HepG2 (cell line): ENCODE measurements at regions not wholly inside any gene's neighbourhood (a gene's known extent, or its start where the extent isn't known, plus 50 kb on each side); places are given as distances from the start of the nearest gene placed in this dataset.

Experiments used
- ATAC-seq: fragments of 200-7000 bp; cut with Tn5 transposase; 3 replicates; pipeline ENCODE4 v1.9.1; 2020; ENCODE audit warnings: mild to moderate bottlenecking, moderate library complexity
- BruUV-seq: library from RNA; stranded (reverse); fragments of 400-500 nt; replicated peaks from 2 replicates; lab custom pipeline; 2021; lab: Mats Ljungman, UMichigan
- CTCF ChIA-PET: fragments of 300-600 bp; formaldehyde crosslinking; extraction: SDS; loops from one replicate; lab custom pipeline; 2021; ENCODE audit warnings: low total read pairs, inconsistent platforms, low intra/inter-chr PET ratio; lab: Yijun Ruan, JAX
- POLR2A ChIA-PET: fragments of 350-600 bp; sonication (Branson Sonifier 250); formaldehyde crosslinking; loops from one replicate; lab custom pipeline; 2020; ENCODE audit warnings: antibody characterized with exemption, inconsistent platforms; lab: Yijun Ruan, JAX
- DNase-seq: peaks from one replicate; pipeline ENCODE4 v3.0.0-alpha.2; 2015; ENCODE audit warnings: low spot score
- FAIRE-seq: peaks from 3 replicates; lab custom pipeline; 2011; peaks lifted over from hg19 to GRCh38; lab: Jason Lieb, UNC
- H2AFZ ChIP-seq: one replicate; pipeline ENCODE4 v1.6.1; 2011; ENCODE audit warnings: low read length, inconsistent platforms
- H3K27ac ChIP-seq: fragments of 300-600 bp; 3 replicates; pipeline ENCODE4 v1.8.0; 2011; ENCODE audit warnings: mixed run types, mild to moderate bottlenecking, mixed read lengths, low read length, inconsistent platforms; ENCODE audit not compliant: insufficient read depth; ENCODE audit errors: extremely low read length
- H3K27me3 ChIP-seq, 2 experiments: fragments of 200-600 bp in 1 of 2; 2 replicates in 1 of 2; 3 replicates in 1 of 2; pipeline versions ENCODE4 v1.6.0 to v1.8.0; 2011; ENCODE audit warnings: low read length in 2 of 2, mild to moderate bottlenecking in 2 of 2, moderate library complexity in 2 of 2, inconsistent platforms in 1 of 2; ENCODE audit not compliant: insufficient read depth in 2 of 2, control insufficient read depth in 1 of 2
- H3K36me3 ChIP-seq, 2 experiments: fragments of 200-600 bp in 1 of 2; replicated peaks in 1 of 2; 2 replicates in 1 of 2; 3 replicates in 1 of 2; pipeline versions ENCODE4 v1.5.1 to v1.8.0; 2011; ENCODE audit warnings: low read length in 2 of 2, inconsistent platforms in 1 of 2; ENCODE audit not compliant: insufficient read depth in 2 of 2, control insufficient read depth in 1 of 2
- H3K4me1 ChIP-seq: 2 replicates; pipeline ENCODE4 v1.5.1; 2012; ENCODE audit warnings: low read length, inconsistent platforms; ENCODE audit not compliant: insufficient read depth
- H3K4me2 ChIP-seq: 2 replicates; pipeline ENCODE4 v1.6.0; 2011; ENCODE audit warnings: low read depth, low read length, inconsistent platforms
- H3K4me3 ChIP-seq, 3 experiments: fragments of 200-600 bp in 1 of 3; sonication (generic), shearing (Covaris generic) in 1 of 3; replicated peaks in 1 of 3; 2 replicates each; pipeline ENCODE4 v1.5.1; 2011 to 2016; ENCODE audit warnings: low read length in 3 of 3, inconsistent platforms in 2 of 3, low read depth in 2 of 3, mild to moderate bottlenecking in 2 of 3, control low read depth in 1 of 3, mixed read lengths in 1 of 3; ENCODE audit not compliant: insufficient read depth in 1 of 3
- H3K79me2 ChIP-seq: one replicate; pipeline ENCODE4 v1.6.1; 2011; ENCODE audit warnings: low read length, inconsistent platforms; ENCODE audit not compliant: insufficient read depth
- H3K9ac ChIP-seq: 2 replicates; pipeline ENCODE4 v1.6.0; 2011; ENCODE audit warnings: mild to moderate bottlenecking, low read depth, low read length, inconsistent platforms; ENCODE audit not compliant: insufficient read depth
- H3K9me3 ChIP-seq: 2 replicates; pipeline ENCODE4 v1.5.1; 2012; ENCODE audit warnings: mild to moderate bottlenecking, low read length
- H4K20me1 ChIP-seq: 2 replicates; pipeline ENCODE4 v1.6.0; 2011; ENCODE audit warnings: inconsistent platforms, mild to moderate bottlenecking, low read length, moderate library complexity; ENCODE audit not compliant: insufficient read depth
- BHLHE40 ChIP-seq: IDR thresholded peaks from 2 replicates; pipeline ENCODE4 v1.6.1; 2011; ENCODE audit warnings: low read length, improper control_type of control experiment
- HCFC1 ChIP-seq: fragments of 150-350 bp; IDR thresholded peaks from 2 replicates; pipeline ENCODE4 v1.6.1; 2014; ENCODE audit warnings: low read depth, low read length
- HMGXB4 ChIP-seq, 2 experiments: sonication (generic) in 1 of 2; formaldehyde crosslinking in 1 of 2; IDR thresholded peaks; 2 replicates each; pipeline versions ENCODE4 v1.4.0 to v1.6.1; 2018 to 2020; ENCODE audit warnings: missing genetic modification reagents in 2 of 2, borderline replicate concordance in 1 of 2, low read depth in 1 of 2, mild to moderate bottlenecking in 1 of 2, missing biosample characterization in 1 of 2
- PRPF4 ChIP-seq: fragments of 200-400 bp; formaldehyde crosslinking; IDR thresholded peaks from 2 replicates; pipeline ENCODE4 v1.6.1; 2016; ENCODE audit warnings: low read length, low read depth; ENCODE audit not compliant: poor library complexity, severe bottlenecking
- TP53 ChIP-seq: sonication (generic); formaldehyde crosslinking; conservative IDR thresholded peaks from 2 replicates; pipeline ENCODE4 v1.4.0; 2020; ENCODE audit warnings: missing genetic modification reagents
- ZNF281 ChIP-seq: sonication (generic); formaldehyde crosslinking; IDR thresholded peaks from 2 replicates; pipeline ENCODE4 v1.4.0; 2020; ENCODE audit warnings: missing genetic modification reagents, borderline replicate concordance
- ZNF343 ChIP-seq: sonication (generic); formaldehyde crosslinking; IDR thresholded peaks from 2 replicates; pipeline ENCODE4 v1.4.0; 2020; ENCODE audit warnings: mild to moderate bottlenecking, missing genetic modification reagents
- ZNF644 ChIP-seq: IDR thresholded peaks from 2 replicates; pipeline ENCODE4 v1.6.1; 2016; ENCODE audit warnings: low read depth
- ZNF740 ChIP-seq: sonication (generic); formaldehyde crosslinking; IDR thresholded peaks from 2 replicates; pipeline ENCODE4 v1.4.0; 2020; ENCODE audit warnings: missing genetic modification reagents
- ZNF776 ChIP-seq: sonication (generic); formaldehyde crosslinking; IDR thresholded peaks from 2 replicates; pipeline ENCODE4 v1.4.0; 2020; ENCODE audit warnings: mild to moderate bottlenecking, missing genetic modification reagents
- WGBS: methylation state at CpG from one replicate; pipeline ENCODE4 v1.1.6; 2017; ENCODE audit warnings: low lambda C conversion rate; 5-methylcytosine and 5-hydroxymethylcytosine counted together
- in situ Hi-C: cut with HindIII; loops from 2 replicates; pipeline ENCODE4 v1.10.0; 2017; ENCODE audit warnings: low pct_unique_long_range_greater_than_20kb; ENCODE audit not compliant: extremely low pct_ligation_motif_present
- intact Hi-C: fragments of 100-400 bp; cut with micrococcal nuclease; formaldehyde crosslinking; loops from one replicate; pipeline ENCODE4 v1.10.0; 2022; ENCODE audit not compliant: unreplicated experiment
- TF ChIP-seq, protein P1 (sequence below): sonication (generic); formaldehyde crosslinking; IDR thresholded peaks from 2 replicates; pipeline ENCODE4 v1.8.0; 2022; ENCODE audit warnings: missing genetic modification reagents, mild to moderate bottlenecking, borderline replicate concordance
- TF ChIP-seq, protein P2 (sequence below): sonication (generic); formaldehyde crosslinking; IDR thresholded peaks from 2 replicates; pipeline ENCODE4 v1.4.0; 2020; ENCODE audit warnings: missing genetic modification reagents
- TF ChIP-seq, protein P3 (sequence below): sonication (generic); formaldehyde crosslinking; IDR thresholded peaks from 2 replicates; pipeline ENCODE4 v1.5.0; 2020; ENCODE audit warnings: mild to moderate bottlenecking, missing genetic modification reagents
- TF ChIP-seq, protein P4 (sequence below): sonication (generic); formaldehyde crosslinking; IDR thresholded peaks from 2 replicates; pipeline ENCODE4 v1.8.1; 2023; ENCODE audit warnings: mild to moderate bottlenecking, missing genetic modification reagents, borderline replicate concordance
- TF ChIP-seq, protein P5 (sequence below): IDR thresholded peaks from 2 replicates; pipeline ENCODE4 v1.6.1; 2016; ENCODE audit warnings: mild to moderate bottlenecking, missing biosample characterization, missing genetic modification reagents

DNA sequence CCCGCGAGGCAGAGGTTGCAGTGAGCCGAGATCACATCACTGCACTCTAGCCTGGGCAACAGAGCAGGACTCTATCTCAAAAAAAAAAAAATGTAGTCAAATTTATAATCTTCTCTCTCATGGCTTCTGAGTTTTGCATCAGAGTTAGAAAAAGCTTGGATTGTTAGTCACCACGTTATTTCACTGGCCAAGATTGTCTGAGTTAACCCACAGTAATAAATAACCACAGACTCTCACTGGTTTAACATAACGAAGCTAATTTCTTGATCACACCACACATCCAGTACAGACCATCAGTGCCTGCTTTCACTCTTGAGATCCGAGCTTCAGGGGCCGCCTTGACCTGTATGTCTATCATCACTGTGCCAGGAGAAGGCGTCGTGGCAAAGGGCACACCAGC is 116.8 kb upstream of the JCAD start:
- in situ Hi-C loops, result no loop called here
- no peak overlapping the region for H2AFZ ChIP-seq
- ATAC-seq, result no peak
- BruUV-seq, result no TSS peak
- H4K20me1 ChIP-seq, result no peaks in the 10 kb centered on the region
- H3K36me3 ChIP-seq, result no peaks in the 10 kb centered on the region
- H3K4me1 ChIP-seq, result no peaks in the 10 kb centered on the region
- no peaks in the 10 kb centered on the region for H3K9me3 ChIP-seq
- H3K9ac ChIP-seq, result no peak overlapping the region
- no peak for FAIRE-seq
- no peaks in the 10 kb centered on the region for H3K79me2 ChIP-seq
- no peak overlapping the region for H3K4me2 ChIP-seq
- H3K27ac ChIP-seq, result no peak overlapping the region
- intact Hi-C loops, result no loop called here
- CTCF ChIA-PET, result no interaction called here
- DNase-seq, result no peak
- POLR2A ChIA-PET, result no interaction called here
- 0 out of 5 replicates have a peak, but pooled peaks cover 0 to 3% of the 10 kb centered on the region in 2 experiments for H3K27me3 ChIP-seq
- 30% methylated on average over 9 of the region's 9 CpGs for WGBS
- no peak overlapping the region for H3K4me3 ChIP-seq
- TF ChIP-seq TP53 (no peak), ZNF776 (CRISPR knock-in tag) (no peak), PRPF4 (no peak), BHLHE40 (no peak), ZNF740 (CRISPR knock-in tag) (no peak), HCFC1 (no peak), ZNF343 (CRISPR knock-in tag) (no peak), ZNF281 (CRISPR knock-in tag) (no peak), HMGXB4 (CRISPR knock-in tag; IDR thresholded peaks at IDR 0.05; ENCODE audit: borderline replicate concordance in 1 of 2, low read depth in 1 of 2) (no peak), ZNF644 (CRISPR knock-in tag) (no peak)
- TF ChIP-seq, protein P1, sequence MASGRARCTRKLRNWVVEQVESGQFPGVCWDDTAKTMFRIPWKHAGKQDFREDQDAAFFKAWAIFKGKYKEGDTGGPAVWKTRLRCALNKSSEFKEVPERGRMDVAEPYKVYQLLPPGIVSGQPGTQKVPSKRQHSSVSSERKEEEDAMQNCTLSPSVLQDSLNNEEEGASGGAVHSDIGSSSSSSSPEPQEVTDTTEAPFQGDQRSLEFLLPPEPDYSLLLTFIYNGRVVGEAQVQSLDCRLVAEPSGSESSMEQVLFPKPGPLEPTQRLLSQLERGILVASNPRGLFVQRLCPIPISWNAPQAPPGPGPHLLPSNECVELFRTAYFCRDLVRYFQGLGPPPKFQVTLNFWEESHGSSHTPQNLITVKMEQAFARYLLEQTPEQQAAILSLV (CRISPR knock-in tag), result no peak
- TF ChIP-seq, protein P2, sequence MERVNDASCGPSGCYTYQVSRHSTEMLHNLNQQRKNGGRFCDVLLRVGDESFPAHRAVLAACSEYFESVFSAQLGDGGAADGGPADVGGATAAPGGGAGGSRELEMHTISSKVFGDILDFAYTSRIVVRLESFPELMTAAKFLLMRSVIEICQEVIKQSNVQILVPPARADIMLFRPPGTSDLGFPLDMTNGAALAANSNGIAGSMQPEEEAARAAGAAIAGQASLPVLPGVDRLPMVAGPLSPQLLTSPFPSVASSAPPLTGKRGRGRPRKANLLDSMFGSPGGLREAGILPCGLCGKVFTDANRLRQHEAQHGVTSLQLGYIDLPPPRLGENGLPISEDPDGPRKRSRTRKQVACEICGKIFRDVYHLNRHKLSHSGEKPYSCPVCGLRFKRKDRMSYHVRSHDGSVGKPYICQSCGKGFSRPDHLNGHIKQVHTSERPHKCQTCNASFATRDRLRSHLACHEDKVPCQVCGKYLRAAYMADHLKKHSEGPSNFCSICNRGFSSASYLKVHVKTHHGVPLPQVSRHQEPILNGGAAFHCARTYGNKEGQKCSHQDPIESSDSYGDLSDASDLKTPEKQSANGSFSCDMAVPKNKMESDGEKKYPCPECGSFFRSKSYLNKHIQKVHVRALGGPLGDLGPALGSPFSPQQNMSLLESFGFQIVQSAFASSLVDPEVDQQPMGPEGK (CRISPR knock-in tag), result no peak
- TF ChIP-seq, protein P3, sequence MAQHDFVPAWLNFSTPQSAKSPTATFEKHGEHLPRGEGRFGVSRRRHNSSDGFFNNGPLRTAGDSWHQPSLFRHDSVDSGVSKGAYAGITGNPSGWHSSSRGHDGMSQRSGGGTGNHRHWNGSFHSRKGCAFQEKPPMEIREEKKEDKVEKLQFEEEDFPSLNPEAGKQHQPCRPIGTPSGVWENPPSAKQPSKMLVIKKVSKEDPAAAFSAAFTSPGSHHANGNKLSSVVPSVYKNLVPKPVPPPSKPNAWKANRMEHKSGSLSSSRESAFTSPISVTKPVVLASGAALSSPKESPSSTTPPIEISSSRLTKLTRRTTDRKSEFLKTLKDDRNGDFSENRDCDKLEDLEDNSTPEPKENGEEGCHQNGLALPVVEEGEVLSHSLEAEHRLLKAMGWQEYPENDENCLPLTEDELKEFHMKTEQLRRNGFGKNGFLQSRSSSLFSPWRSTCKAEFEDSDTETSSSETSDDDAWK (CRISPR knock-in tag), result no peak
- TF ChIP-seq, protein P4, sequence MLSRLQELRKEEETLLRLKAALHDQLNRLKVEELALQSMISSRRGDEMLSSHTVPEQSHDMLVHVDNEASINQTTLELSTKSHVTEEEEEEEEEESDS (CRISPR knock-in tag), result no peak
- TF ChIP-seq, protein P5, sequence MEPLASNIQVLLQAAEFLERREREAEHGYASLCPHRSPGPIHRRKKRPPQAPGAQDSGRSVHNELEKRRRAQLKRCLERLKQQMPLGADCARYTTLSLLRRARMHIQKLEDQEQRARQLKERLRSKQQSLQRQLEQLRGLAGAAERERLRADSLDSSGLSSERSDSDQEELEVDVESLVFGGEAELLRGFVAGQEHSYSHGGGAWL (CRISPR knock-in tag), result no peak
